ENCODE measurements at regions not wholly inside any gene's neighbourhood (a gene's known extent, or its start where the extent isn't known, plus 50 kb on each side); places are given as distances from the start of the nearest gene placed in this dataset.
"Not testable (repeated sequence)": the region's sequence is repeated elsewhere in the genome, so short reads cannot be mapped to it uniquely, and the experiment has no call there.

- no peak for TF ChIP-seq CTCF (IDR thresholded peaks at IDR 0.05)
- Histone ChIP-seq H3K36me3 (no peaks in the 10 kb centered on the region), H3K27me3 (no peaks in the 10 kb centered on the region)
Measured at GRCh38 chr2:47728551-47728950, 54.4 kb upstream of the MSH6 start.

GRCh38 chr2:47727956-47728355 is 55.0 kb upstream of the MSH6 start:
- Histone ChIP-seq H3K4me3 (no peak overlapping the region), H3K27me3 (no peaks in the 10 kb centered on the region), H3K4me1 (no peaks in the 10 kb centered on the region), H3K36me3 (no peaks in the 10 kb centered on the region), H3K27ac (no peak overlapping the region), H3K9ac (ENCODE audit: low read depth in 2 of 2, low read length in 2 of 2) (no peak overlapping the region), H3K9me3 (no peaks in the 10 kb centered on the region)
- no peak for DNase-seq
- intact Hi-C loops (cut with DNase I) = no loop called here
- no peak for TF ChIP-seq CTCF (IDR thresholded peaks at IDR 0.05)

More at GRCh38 chr2:47728551-47728950, 54.4 kb upstream of the MSH6 start:
- Histone ChIP-seq H3K4me3 (no peak overlapping the region), H3K9me3 (no peaks in the 10 kb centered on the region), H3K9ac (ENCODE audit: low read depth in 2 of 2, low read length in 2 of 2) (no peak overlapping the region), H3K4me1 (no peaks in the 10 kb centered on the region), H3K27ac (no peak overlapping the region)
- DNase-seq = no peak
- intact Hi-C loops (cut with DNase I) = no loop called here

GRCh38 chr2:47726978-47727377 is 56.0 kb upstream of the MSH6 start:
- H3K27me3 ChIP-seq; H3K27ac ChIP-seq; H3K4me3 ChIP-seq; DNase-seq; H3K36me3 ChIP-seq; H3K9me3 ChIP-seq; H3K9ac ChIP-seq (ENCODE audit: low read depth in 2 of 2, low read length in 2 of 2); H3K4me1 ChIP-seq; intact Hi-C loops (cut with DNase I): not testable (repeated sequence)

- intact Hi-C loops (cut with DNase I) = no loop called here
- Histone ChIP-seq H3K36me3 (no peaks in the 10 kb centered on the region), H3K27ac (no peak overlapping the region), H3K4me1 (no peaks in the 10 kb centered on the region), H3K4me3 (no peak overlapping the region), H3K9ac (ENCODE audit: low read depth in 2 of 2, low read length in 2 of 2) (no peak overlapping the region), H3K9me3 (no peaks in the 10 kb centered on the region), H3K27me3 (no peaks in the 10 kb centered on the region)
- no peak for TF ChIP-seq CTCF (IDR thresholded peaks at IDR 0.05)
- no peak for DNase-seq
Measured at GRCh38 chr2:47725808-47726207, 57.1 kb upstream of the MSH6 start.

GRCh38 chr2:47724221-47724981 is 58.5 kb upstream of the MSH6 start:
- Histone ChIP-seq H3K27ac (no peak overlapping the region), H3K9me3 (no peaks in the 10 kb centered on the region)
- DNase-seq = no peak

More at GRCh38 chr2:47724221-47724981, 58.5 kb upstream of the MSH6 start:
- Histone ChIP-seq H3K4me1 (no peaks in the 10 kb centered on the region), H3K4me3 (no peak overlapping the region), H3K36me3 (no peaks in the 10 kb centered on the region), H3K27me3 (no peaks in the 10 kb centered on the region), H3K9ac (ENCODE audit: low read depth in 2 of 2, low read length in 2 of 2) (no peak overlapping the region)
- intact Hi-C loops (cut with DNase I) = no loop called here
- TF ChIP-seq CTCF (IDR thresholded peaks at IDR 0.05) = no peak

All from colonic mucosa (tissue), 4 donors.